OCI-LY3 (cell line): ENCODE measurements at regions not wholly inside any gene's neighbourhood (a gene's known extent, or its start where the extent isn't known, plus 50 kb on each side); places are given as distances from the start of the nearest gene placed in this dataset.

Experiments used
- H2AFZ ChIP-seq: fragments of 200-600, 300-600 bp; shearing (Covaris generic); 2 replicates; pipeline ENCODE4 v1.6.0; 2014; ENCODE audit warnings: antibody characterized with exemption, low read depth, low read length
- H3K27ac ChIP-seq: fragments of 200-600, 300-600 bp; sonication (generic); 2 replicates; pipeline ENCODE4 v1.5.1; 2014; ENCODE audit warnings: mild to moderate bottlenecking, low read length, moderate library complexity, mixed read lengths
- H3K27me3 ChIP-seq: fragments of 200-600, 300-600 bp; sonication (generic); 2 replicates; pipeline ENCODE4 v1.6.1; 2014; ENCODE audit warnings: low read depth, low read length, mixed read lengths
- H3K36me3 ChIP-seq: fragments of 200-600, 300-600 bp; sonication (generic); replicated peaks from 2 replicates; pipeline ENCODE3; 2014; ENCODE audit warnings: low read depth, low read length, mixed read lengths
- H3K4me1 ChIP-seq: fragments of 300-600, 200-600 bp; sonication (generic); 2 replicates; pipeline ENCODE4 v1.6.1; 2014; ENCODE audit warnings: low read length, mixed read lengths
- H3K4me2 ChIP-seq: fragments of 200-600, 300-600 bp; sonication (generic); 2 replicates; pipeline ENCODE4 v1.6.1; 2014; ENCODE audit warnings: low read length, mixed read lengths
- H3K4me3 ChIP-seq: fragments of 300-600, 200-600 bp; sonication (generic); 2 replicates; pipeline ENCODE4 v1.5.1; 2014; ENCODE audit warnings: antibody characterized with exemption, mild to moderate bottlenecking, low read length, moderate library complexity
- H3K79me2 ChIP-seq: fragments of 300-600, 200-600 bp; shearing (Covaris generic); 2 replicates; pipeline ENCODE4 v1.6.1; 2014; ENCODE audit warnings: mild to moderate bottlenecking, low read length, mixed read lengths
- H3K9ac ChIP-seq: fragments of 300-600, 200-600 bp; shearing (Covaris generic); 2 replicates; pipeline ENCODE4 v1.6.0; 2014; ENCODE audit warnings: mild to moderate bottlenecking, low read length, moderate library complexity
- H3K9me3 ChIP-seq: fragments of 200-600, 300-600 bp; shearing (Covaris generic); 2 replicates; pipeline ENCODE4 v1.6.1; 2014; ENCODE audit warnings: low read length, mixed read lengths; ENCODE audit not compliant: insufficient read depth
- H4K20me1 ChIP-seq: fragments of 200-600, 300-600 bp; sonication (generic); 2 replicates; pipeline ENCODE4 v1.6.1; 2016; ENCODE audit warnings: low read length, mixed read lengths; ENCODE audit not compliant: insufficient read depth
- EZH2phosphoT487 ChIP-seq: fragments of 200-600 bp; shearing (Covaris generic); IDR thresholded peaks from 2 replicates; pipeline ENCODE4 v1.6.1; 2018; ENCODE audit warnings: antibody characterized with exemption, mixed run types, low read depth
- TF ChIP-seq, protein P1 (sequence below): fragments of 200-600, 300-600 bp; sonication (generic); IDR thresholded peaks from 2 replicates; pipeline ENCODE4 v1.5.1; 2014; ENCODE audit warnings: antibody characterized with exemption, low read length, low read depth

DNA sequence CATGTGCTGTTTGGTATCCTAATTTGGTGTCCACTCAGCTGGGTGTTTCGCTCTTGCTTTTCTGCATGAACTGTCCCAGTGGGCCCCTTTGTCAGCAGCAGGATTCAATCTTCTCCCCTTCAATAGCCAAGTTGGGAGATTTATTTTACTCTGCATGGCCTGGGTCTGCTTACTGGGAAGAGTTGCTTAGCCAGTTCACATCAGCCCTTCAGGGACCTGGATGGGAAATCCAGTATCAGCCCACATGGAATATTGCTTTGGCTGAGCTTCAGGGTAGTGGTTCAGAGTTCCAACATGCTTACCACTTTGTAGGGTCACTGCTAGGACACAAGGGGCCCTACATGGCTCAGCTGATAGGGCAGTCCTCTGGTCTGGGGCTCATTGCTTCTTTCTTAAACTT is 93.0 kb upstream of the BOC start:
- H3K9me3 ChIP-seq: no peaks in the 10 kb centered on the region
- TF ChIP-seq EZH2phosphoT487: no peak
- TF ChIP-seq, protein P1, sequence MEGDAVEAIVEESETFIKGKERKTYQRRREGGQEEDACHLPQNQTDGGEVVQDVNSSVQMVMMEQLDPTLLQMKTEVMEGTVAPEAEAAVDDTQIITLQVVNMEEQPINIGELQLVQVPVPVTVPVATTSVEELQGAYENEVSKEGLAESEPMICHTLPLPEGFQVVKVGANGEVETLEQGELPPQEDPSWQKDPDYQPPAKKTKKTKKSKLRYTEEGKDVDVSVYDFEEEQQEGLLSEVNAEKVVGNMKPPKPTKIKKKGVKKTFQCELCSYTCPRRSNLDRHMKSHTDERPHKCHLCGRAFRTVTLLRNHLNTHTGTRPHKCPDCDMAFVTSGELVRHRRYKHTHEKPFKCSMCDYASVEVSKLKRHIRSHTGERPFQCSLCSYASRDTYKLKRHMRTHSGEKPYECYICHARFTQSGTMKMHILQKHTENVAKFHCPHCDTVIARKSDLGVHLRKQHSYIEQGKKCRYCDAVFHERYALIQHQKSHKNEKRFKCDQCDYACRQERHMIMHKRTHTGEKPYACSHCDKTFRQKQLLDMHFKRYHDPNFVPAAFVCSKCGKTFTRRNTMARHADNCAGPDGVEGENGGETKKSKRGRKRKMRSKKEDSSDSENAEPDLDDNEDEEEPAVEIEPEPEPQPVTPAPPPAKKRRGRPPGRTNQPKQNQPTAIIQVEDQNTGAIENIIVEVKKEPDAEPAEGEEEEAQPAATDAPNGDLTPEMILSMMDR: no peak
- H3K4me2 ChIP-seq: no peak overlapping the region
- no peaks in the 10 kb centered on the region for H3K79me2 ChIP-seq
- no peak overlapping the region for H3K27ac ChIP-seq
- no peak overlapping the region for H3K9ac ChIP-seq
- H3K36me3 ChIP-seq: no peaks in the 10 kb centered on the region
- no peaks in the 10 kb centered on the region for H3K27me3 ChIP-seq
- H3K4me1 ChIP-seq: peaks cover 6% of the 10 kb centered on the region; the same call in 1 of the 2 replicates
- H4K20me1 ChIP-seq: no peaks in the 10 kb centered on the region
- H3K4me3 ChIP-seq: no peak overlapping the region
- no peak overlapping the region for H2AFZ ChIP-seq

DNA sequence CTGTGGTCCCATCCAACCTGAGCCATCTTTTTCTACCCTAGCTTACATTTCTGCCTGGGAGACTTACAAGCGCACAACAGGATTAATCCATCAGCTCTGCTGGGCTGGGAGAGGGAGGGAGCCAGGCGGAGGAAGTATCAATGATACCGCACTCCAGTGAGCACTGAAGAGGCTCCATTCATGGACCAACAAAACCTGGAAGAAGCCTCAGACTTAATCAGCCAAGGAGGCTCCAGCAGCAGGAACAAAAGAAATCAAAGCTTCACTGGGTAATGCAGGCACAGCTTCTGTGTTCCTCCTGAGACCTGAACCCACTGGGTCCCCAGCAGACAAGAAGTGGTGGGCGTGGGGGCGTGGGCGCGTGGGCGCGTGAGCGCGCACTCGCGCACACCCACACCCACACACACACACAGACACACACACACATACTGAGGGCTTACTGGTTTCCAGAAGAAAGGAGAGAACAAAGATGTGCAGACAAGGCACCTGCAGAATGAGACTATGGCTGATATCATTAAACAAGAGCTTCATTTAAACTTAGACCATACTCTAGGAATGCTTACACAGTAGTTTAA is 87.0 kb upstream of the BOC start:
- Histone ChIP-seq H3K36me3 (no peaks in the 10 kb centered on the region), H3K9me3 (no peaks in the 10 kb centered on the region), H3K4me1 (no peaks in the 10 kb centered on the region), H3K79me2 (no peaks in the 10 kb centered on the region), H3K27me3 (no peaks in the 10 kb centered on the region), H3K9ac (no peak overlapping the region), H2AFZ (no peak overlapping the region), H3K4me2 (no peak overlapping the region), H3K27ac (no peak overlapping the region), H4K20me1 (no peaks in the 10 kb centered on the region), H3K4me3 (no peak overlapping the region)
- TF ChIP-seq EZH2phosphoT487: no peak
- TF ChIP-seq, protein P1: no peak

DNA sequence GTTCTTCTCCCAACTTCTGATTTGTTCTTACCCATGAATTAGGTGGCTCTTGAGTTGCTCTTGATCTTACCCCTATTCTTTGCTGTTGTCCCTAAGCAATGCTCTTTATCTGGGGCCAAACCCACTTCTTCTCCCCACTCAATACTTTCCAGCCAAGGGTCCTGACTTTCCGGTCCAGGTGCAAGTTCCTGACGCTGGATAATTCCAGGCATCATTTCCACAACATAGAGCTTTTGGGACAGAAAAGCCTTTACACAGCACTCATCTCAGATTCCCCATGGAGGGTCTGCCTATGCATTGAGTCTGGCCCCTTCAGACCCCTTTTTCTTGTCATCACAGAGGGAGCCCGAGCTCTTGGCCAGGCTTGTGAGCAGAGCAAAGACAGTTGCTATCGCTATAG is 85.4 kb upstream of the BOC start:
- Histone ChIP-seq H2AFZ (no peak overlapping the region), H3K4me3 (no peak overlapping the region), H3K4me2 (no peak overlapping the region), H3K27ac (no peak overlapping the region), H3K9me3 (no peaks in the 10 kb centered on the region), H3K27me3 (no peaks in the 10 kb centered on the region), H4K20me1 (no peaks in the 10 kb centered on the region), H3K4me1 (no peaks in the 10 kb centered on the region), H3K79me2 (no peaks in the 10 kb centered on the region), H3K36me3 (no peaks in the 10 kb centered on the region), H3K9ac (no peak overlapping the region)
- TF ChIP-seq, protein P1: no peak
- TF ChIP-seq EZH2phosphoT487: no peak

DNA sequence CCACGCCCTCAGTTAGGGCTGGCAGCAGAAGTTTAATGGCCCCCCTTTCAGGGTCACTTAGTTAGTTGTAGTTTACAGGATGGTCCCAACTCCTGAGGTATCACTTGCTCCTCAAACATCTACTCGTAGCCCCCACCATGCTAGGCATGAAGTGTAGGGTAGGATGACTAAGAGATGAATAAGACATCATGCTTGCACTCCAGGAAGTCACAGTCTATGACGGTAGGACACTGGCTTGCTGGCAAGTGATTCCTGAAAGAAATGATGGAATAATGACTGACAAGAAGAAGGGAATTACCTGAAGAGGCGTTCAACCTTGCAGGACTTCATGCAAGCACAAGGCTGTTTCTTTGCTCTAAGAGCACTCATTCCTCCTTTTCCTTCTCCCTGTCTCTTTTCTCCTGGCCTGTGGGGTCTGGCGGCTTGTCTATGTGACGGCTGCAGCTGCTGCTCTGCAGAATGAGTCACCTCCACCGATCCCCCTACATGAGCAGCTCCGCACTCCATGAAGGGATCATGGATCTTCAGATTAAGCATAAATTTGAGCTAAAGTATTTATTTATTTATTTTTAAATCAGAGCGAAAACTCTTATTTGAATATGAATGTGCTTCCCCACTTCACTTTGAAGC is 82.9 kb upstream of the BOC start:
- no peak overlapping the region for H3K27ac ChIP-seq
- no peaks in the 10 kb centered on the region for H4K20me1 ChIP-seq
- TF ChIP-seq, protein P1: no peak
- TF ChIP-seq EZH2phosphoT487: no peak
- no peaks in the 10 kb centered on the region for H3K36me3 ChIP-seq
- H3K9ac ChIP-seq: no peak overlapping the region
- H3K79me2 ChIP-seq: no peaks in the 10 kb centered on the region
- H3K9me3 ChIP-seq: no peaks in the 10 kb centered on the region
- H3K4me1 ChIP-seq: no peaks in the 10 kb centered on the region
- no peak overlapping the region for H3K4me3 ChIP-seq
- H3K4me2 ChIP-seq: no peak overlapping the region
- no peaks in the 10 kb centered on the region for H3K27me3 ChIP-seq
- H2AFZ ChIP-seq: no peak overlapping the region
